NCI-H345 treated with DMSO at 0.1 percent for 48 hours (cell line): ENCODE measurements at regions not wholly inside any gene's neighbourhood (a gene's known extent, or its start where the extent isn't known, plus 50 kb on each side); places are given as distances from the start of the nearest gene placed in this dataset.

Experiments
- DNase-seq: peaks from one replicate; lab custom pipeline; 2025; ENCODE audit not compliant: unreplicated experiment; lab: John Stamatoyannopoulos, UW

GRCh38 chr9:89765211-89765946 is 160.6 kb downstream of the GADD45G start:
- DNase-seq = no peak

GRCh38 chr9:89766991-89767390 is 162.2 kb downstream of the GADD45G start:
- no peak for DNase-seq

GRCh38 chr9:89768051-89768450 is 163.2 kb downstream of the GADD45G start:
- DNase-seq = no peak

- no peak for DNase-seq
Observed at GRCh38 chr9:89768650-89769071, 163.8 kb downstream of the GADD45G start.

GRCh38 chr9:89770531-89771174 is 165.8 kb downstream of the GADD45G start:
- DNase-seq = no peak

- DNase-seq = peak; percentile 17
Observed at GRCh38 chr9:89771205-89771604, 166.4 kb downstream of the GADD45G start.

- DNase-seq = no peak
Observed at GRCh38 chr9:89773170-89773569, 168.4 kb downstream of the GADD45G start.

GRCh38 chr9:89774858-89775370 is 170.1 kb downstream of the GADD45G start:
- DNase-seq = no peak

- DNase-seq = no peak
Observed at GRCh38 chr9:89775641-89776040, 170.8 kb downstream of the GADD45G start.

- no peak for DNase-seq
Observed at GRCh38 chr9:89776795-89777525, 172.1 kb downstream of the GADD45G start.

- no peak for DNase-seq
Observed at GRCh38 chr9:89777544-89777943, 172.7 kb downstream of the GADD45G start.

- no peak for DNase-seq
Observed at GRCh38 chr9:89778100-89779090, 173.6 kb downstream of the GADD45G start.

- no peak for DNase-seq
Observed at GRCh38 chr9:89779405-89780203, 174.8 kb downstream of the GADD45G start.

GRCh38 chr9:89780959-89781358 is 176.1 kb downstream of the GADD45G start:
- no peak for DNase-seq

- no peak for DNase-seq
Observed at GRCh38 chr9:89781838-89782540, 177.2 kb downstream of the GADD45G start.

- no peak for DNase-seq
Observed at GRCh38 chr9:89786655-89787054, 181.8 kb downstream of the GADD45G start.

- DNase-seq = no peak
Observed at GRCh38 chr9:89787595-89787994, 182.8 kb downstream of the GADD45G start.

- DNase-seq = no peak
Observed at GRCh38 chr9:89788434-89788833, 183.6 kb downstream of the GADD45G start.

- DNase-seq = no peak
Observed at GRCh38 chr9:89789922-89790510, 185.2 kb downstream of the GADD45G start.
